Stomach (tissue), 8 donors: ENCODE measurements at regions not wholly inside any gene's neighbourhood (a gene's known extent, or its start where the extent isn't known, plus 50 kb on each side); places are given as distances from the start of the nearest gene placed in this dataset.

Experiments
- DNase-seq, 2 donors: peaks; one replicate each; pipeline versions ENCODE4 v3.0.0 to v3.0.0-alpha.2; 2013 to 2019
- H3K27ac ChIP-seq, 5 donors: fragments of 200-600 bp in 4 of 5; sonication (generic) in 4 of 5; one replicate each; pipeline ENCODE4 v1.5.1; 2013 to 2019; ENCODE audit warnings: mild to moderate bottlenecking in 1 of 5, moderate library complexity in 1 of 5
- H3K27me3 ChIP-seq, 3 donors: fragments of 200-600 bp; sonication (generic); one replicate each; pipeline ENCODE4 v1.5.1; 2017 to 2019; ENCODE audit warnings: mixed run types in 1 of 3
- H3K36me3 ChIP-seq, 4 donors: fragments of 200-600 bp; sonication (generic); 1 replicate in 3 of 4; 2 replicates in 1 of 4; pipeline ENCODE4 v1.5.1; 2016 to 2019
- H3K4me1 ChIP-seq, 4 donors: fragments of 200-600 bp; sonication (generic); one replicate each; pipeline ENCODE4 v1.5.1; 2016 to 2019
- H3K4me3 ChIP-seq, 4 donors: fragments of 200-600 bp; sonication (generic) in 3 of 4; one replicate each; pipeline ENCODE4 v1.5.1; 2016 to 2019; ENCODE audit warnings: mild to moderate bottlenecking in 1 of 4
- H3K9me3 ChIP-seq, 4 donors: fragments of 200-600 bp; sonication (generic); one replicate each; pipeline ENCODE4 v1.5.1; 2016 to 2019
- CTCF ChIP-seq, 7 experiments: fragments of 450-650 bp in 4 of 7; fragments of 200-600 bp in 3 of 7; sonication (generic) in 3 of 7; IDR thresholded peaks; one replicate each; pipeline ENCODE4 v1.5.1; 2016 to 2019; ENCODE audit warnings: antibody characterized with exemption in 7 of 7, control low read depth in 2 of 7, mild to moderate bottlenecking in 1 of 7
- EP300 ChIP-seq: sonication (generic); formaldehyde crosslinking; IDR thresholded peaks from one replicate; pipeline ENCODE4 v1.6.1; 2017; ENCODE audit warnings: antibody characterized with exemption
- POLR2A ChIP-seq, 4 donors: fragments of 450-650 bp; IDR thresholded peaks; one replicate each; pipeline ENCODE4 v1.6.1; 2016; ENCODE audit warnings: antibody characterized with exemption in 4 of 4, control low read depth in 2 of 4, mild to moderate bottlenecking in 1 of 4, moderate library complexity in 1 of 4
- POLR2AphosphoS5 ChIP-seq, 3 donors: sonication (generic); formaldehyde crosslinking; IDR thresholded peaks; one replicate each; pipeline ENCODE4 v1.6.1; 2016; ENCODE audit warnings: antibody characterized with exemption in 3 of 3
- WGBS, 5 donors: extraction: QIAGEN DNeasy Blood & Tissue Kit in 3 of 5; methylation state at CpG; one replicate each; pipeline versions ENCODE4 v1.1.5 to v1.1.7; 2013 to 2018; 5-methylcytosine and 5-hydroxymethylcytosine counted together
- intact Hi-C: fragments of 100-400 bp; cut with DNase I; formaldehyde crosslinking; loops from one replicate; pipeline ENCODE4 v1.15.1; 2023; ENCODE audit warnings: low total_unique reads
- donor health status: healthy with polysubstance abuse.
- donor health status: Bipolar disorder and iron deficiency.
- donor health status: healthy.

- intact Hi-C loops, result no loop called here
- WGBS, 5 donors, result 81 to 92% (median 90%) methylated on average over 11 of the region's 11 CpGs
These were observed 1952.6 kb upstream of the LRRTM1 start for GRCh38 chr2:82256983-82257632.

GRCh38 chr2:82256288-82256687 is 1951.7 kb upstream of the LRRTM1 start:
- Histone ChIP-seq H3K4me1 (no peaks in the 10 kb centered on the region), H3K27me3 (no peaks in the 10 kb centered on the region), H3K4me3 (no peak overlapping the region), H3K9me3 (peaks cover 0 to 11% (median 0%) of the 10 kb centered on the region in 4 donors), H3K36me3 (no peaks in the 10 kb centered on the region), H3K27ac (no peak overlapping the region)
- intact Hi-C loops, result no loop called here
- WGBS, 5 donors, result 74 to 89% (median 79%) methylated on average over 3 of the region's 3 CpGs
- TF ChIP-seq POLR2AphosphoS5 (IDR thresholded peaks at IDR 0.05) (no peak), EP300 (no peak), CTCF (IDR thresholded peaks at IDR 0.05) (no peak), POLR2A (IDR thresholded peaks at IDR 0.05) (no peak)
- DNase-seq, result no peak

More at GRCh38 chr2:82256983-82257632, 1952.6 kb upstream of the LRRTM1 start:
- Histone ChIP-seq H3K9me3 (peaks cover 0 to 4% (median 0%) of the 10 kb centered on the region in 4 donors), H3K27me3 (no peaks in the 10 kb centered on the region), H3K36me3 (no peaks in the 10 kb centered on the region), H3K4me1 (no peaks in the 10 kb centered on the region), H3K27ac (no peak overlapping the region), H3K4me3 (no peak overlapping the region)
- DNase-seq, result peak in 1 of 2 donors; percentile 7
- TF ChIP-seq POLR2A (IDR thresholded peaks at IDR 0.05) (no peak), EP300 (no peak), POLR2AphosphoS5 (IDR thresholded peaks at IDR 0.05) (no peak), CTCF (IDR thresholded peaks at IDR 0.05) (no peak)

GRCh38 chr2:82254728-82255127 is 1950.2 kb upstream of the LRRTM1 start:
- TF ChIP-seq POLR2A (IDR thresholded peaks at IDR 0.05), result no peak
- no peak for TF ChIP-seq POLR2AphosphoS5 (IDR thresholded peaks at IDR 0.05)
- no peak for TF ChIP-seq EP300
- no peak for TF ChIP-seq CTCF (IDR thresholded peaks at IDR 0.05)
- H3K4me3 ChIP-seq, result no peak overlapping the region
- H3K4me1 ChIP-seq, result no peaks in the 10 kb centered on the region
- no peaks in the 10 kb centered on the region for H3K36me3 ChIP-seq
- H3K27me3 ChIP-seq, result no peaks in the 10 kb centered on the region
- intact Hi-C loops, result no loop called here
- H3K9me3 ChIP-seq, result peaks cover 0 to 12% (median 0%) of the 10 kb centered on the region in 4 donors
- no peak for DNase-seq
- H3K27ac ChIP-seq, result no peak overlapping the region

GRCh38 chr2:82246220-82246775 is 1941.7 kb upstream of the LRRTM1 start:
- Histone ChIP-seq H3K27me3 (no peaks in the 10 kb centered on the region), H3K4me3 (no peak overlapping the region), H3K9me3 (peaks cover 0 to 1% (median under 1%) of the 10 kb centered on the region in 4 donors), H3K4me1 (no peaks in the 10 kb centered on the region), H3K36me3 (no peaks in the 10 kb centered on the region), H3K27ac (no peak overlapping the region)
- WGBS, 5 donors, result 67 to 91% (median 82%) methylated on average over 1 of the region's 1 CpG
- intact Hi-C loops, result no loop called here
- no peak for DNase-seq
- TF ChIP-seq CTCF (IDR thresholded peaks at IDR 0.05) (no peak), EP300 (no peak), POLR2A (IDR thresholded peaks at IDR 0.05) (no peak), POLR2AphosphoS5 (IDR thresholded peaks at IDR 0.05) (no peak)
